Panc1 (cell line): ENCODE measurements at regions not wholly inside any gene's neighbourhood (a gene's known extent, or its start where the extent isn't known, plus 50 kb on each side); places are given as distances from the start of the nearest gene placed in this dataset.

Experiments used
- CTCF ChIP-seq: fragments of 450-650 bp; IDR thresholded peaks from 2 replicates; pipeline ENCODE4 v1.5.1; 2017; ENCODE audit warnings: mild to moderate bottlenecking
- REST ChIP-seq, 2 experiments: IDR thresholded peaks; 2 replicates each; pipeline ENCODE4 v1.6.1; 2011 to 2012; ENCODE audit warnings: low read depth in 2 of 2, control low read depth in 1 of 2, low read length in 1 of 2, mild to moderate bottlenecking in 1 of 2, moderate library complexity in 1 of 2; ENCODE audit not compliant: insufficient read depth in 1 of 2

GRCh38 chr6:68141190-68141589 is 493.9 kb upstream of the ADGRB3 start:
- no peak for TF ChIP-seq CTCF
- peak in 1 of 2 experiments; percentile 37; a peak in 1 of 4 replicates for TF ChIP-seq REST (IDR thresholded peaks at IDR 0.05; ENCODE audit: insufficient read depth in 1 of 2, low read depth in 2 of 2, low read length in 1 of 2)
